SJSA1 (cell line): ENCODE measurements at regions not wholly inside any gene's neighbourhood (a gene's known extent, or its start where the extent isn't known, plus 50 kb on each side); places are given as distances from the start of the nearest gene placed in this dataset.
"Not testable (repeated sequence)": the region's sequence is repeated elsewhere in the genome, so short reads cannot be mapped to it uniquely, and the experiment has no call there.

ENCODE experiments used
- DNase-seq, 2 experiments: peaks; one replicate each; pipeline ENCODE4 v3.0.0-alpha.2; 2015 to 2020; ENCODE audit warnings: low spot score in 2 of 2, low read depth in 1 of 2
- H3K27ac ChIP-seq: fragments of 250-450 bp; sonication (Bioruptor Pico); 2 replicates; pipeline ENCODE4 v1.5.1; 2020; ENCODE audit warnings: mild to moderate bottlenecking, moderate library complexity
- H3K27me3 ChIP-seq: fragments of 250-450 bp; sonication (Bioruptor Pico); replicated peaks from 2 replicates; pipeline ENCODE4 v1.5.1; 2020; ENCODE audit warnings: mild to moderate bottlenecking, moderate library complexity
- H3K36me3 ChIP-seq: fragments of 250-450 bp; sonication (Bioruptor Pico); 2 replicates; pipeline ENCODE4 v1.5.1; 2020; ENCODE audit warnings: mild to moderate bottlenecking
- H3K4me1 ChIP-seq: fragments of 250-450 bp; sonication (Bioruptor Pico); replicated peaks from 2 replicates; pipeline ENCODE4 v1.6.1; 2021; ENCODE audit warnings: mild to moderate bottlenecking
- H3K4me3 ChIP-seq: fragments of 250-450 bp; sonication (Bioruptor Pico); 2 replicates; pipeline ENCODE4 v1.5.1; 2020; ENCODE audit warnings: mild to moderate bottlenecking
- H3K9me3 ChIP-seq: fragments of 250-450 bp; sonication (Bioruptor Pico); replicated peaks from 2 replicates; pipeline ENCODE4 v1.5.1; 2020; ENCODE audit warnings: mild to moderate bottlenecking

DNA sequence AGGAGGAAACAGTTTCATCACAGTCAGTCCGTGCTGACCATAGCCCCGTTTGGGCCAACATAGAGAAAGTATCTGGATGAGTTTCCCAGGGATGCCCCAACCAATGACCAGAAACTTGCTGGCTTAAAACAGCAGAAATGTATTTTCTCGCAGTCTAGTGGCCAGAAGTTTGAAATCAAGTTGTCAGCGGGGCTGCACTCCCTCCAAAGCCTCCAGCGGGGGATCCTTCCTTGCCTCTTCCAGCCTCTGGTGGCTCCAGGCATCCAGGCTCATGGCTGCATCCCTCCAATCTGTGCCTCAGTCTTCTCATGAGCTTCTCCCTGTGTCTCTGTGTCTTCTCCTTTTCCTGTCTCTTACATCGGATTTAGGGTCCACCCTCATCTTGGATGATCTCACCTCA, 89.6 kb upstream of the CTBP2 start:
- Histone ChIP-seq H3K27ac (no peak overlapping the region), H3K36me3 (no peaks in the 10 kb centered on the region), H3K4me1 (peaks cover 5% of the 10 kb centered on the region), H3K9me3 (0 out of 2 replicates have a peak, but pooled peaks cover 3% of the 10 kb centered on the region), H3K27me3 (no peaks in the 10 kb centered on the region; the same call in 1 of the 2 replicates), H3K4me3 (no peak overlapping the region)
- no peak for DNase-seq

GRCh38 chr10:125248489-125248888, 88.1 kb upstream of the CTBP2 start:
- Histone ChIP-seq H3K27me3 (no peaks in the 10 kb centered on the region; the same call in 1 of the 2 replicates), H3K27ac (no peak overlapping the region), H3K9me3 (0 out of 2 replicates have a peak, but pooled peaks cover under 1% of the 10 kb centered on the region), H3K4me3 (no peak overlapping the region), H3K36me3 (no peaks in the 10 kb centered on the region), H3K4me1 (peaks cover 5% of the 10 kb centered on the region)
- no peak for DNase-seq

- no peak for DNase-seq
- H3K4me1 ChIP-seq, result no peaks in the 10 kb centered on the region; the same call in 1 of the 2 replicates
- no peak overlapping the region for H3K4me3 ChIP-seq
- H3K27me3 ChIP-seq, result no peaks in the 10 kb centered on the region; the same call in none of the 2 replicates
- H3K9me3 ChIP-seq, result no peaks in the 10 kb centered on the region
- no peaks in the 10 kb centered on the region for H3K36me3 ChIP-seq
- H3K27ac ChIP-seq, result no peak overlapping the region
Measured at GRCh38 chr10:125247576-125247975, 87.2 kb upstream of the CTBP2 start.

DNA sequence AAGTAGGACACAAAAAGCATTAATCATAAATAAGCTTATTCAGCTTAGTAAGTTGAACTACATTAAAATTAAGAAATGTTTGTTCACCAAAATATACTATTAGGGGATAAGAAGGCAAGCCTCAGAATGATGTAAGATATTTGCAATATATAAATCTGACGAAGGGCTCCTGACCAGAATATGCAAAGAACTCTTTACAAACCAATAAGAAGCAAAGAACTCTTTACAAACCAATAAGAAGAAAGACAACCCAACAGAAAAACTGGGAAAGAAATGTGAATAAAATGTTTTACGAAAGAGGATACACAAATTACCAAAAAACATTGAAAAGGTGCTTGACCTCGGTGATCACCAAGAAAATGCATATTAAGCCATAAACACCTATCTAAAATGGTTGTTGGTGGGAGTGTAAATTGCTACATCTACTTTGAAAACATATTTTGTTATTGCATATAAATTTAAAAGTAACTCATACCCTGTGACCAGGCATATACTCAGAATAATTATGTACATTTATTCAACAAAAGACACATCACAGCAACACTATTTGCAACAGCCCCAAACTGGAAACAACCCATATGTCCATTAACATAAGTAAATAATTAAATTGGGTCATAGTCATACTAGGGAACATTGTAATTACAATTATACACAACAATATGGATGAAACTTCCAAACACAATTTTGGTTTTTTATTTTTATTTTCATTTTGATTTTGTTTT, 83.3 kb upstream of the CTBP2 start:
- H3K36me3 ChIP-seq, result no peaks in the 10 kb centered on the region
- DNase-seq, result no peak
- H3K4me3 ChIP-seq, result no peak overlapping the region
- no peaks in the 10 kb centered on the region; the same call in none of the 2 replicates for H3K27me3 ChIP-seq
- H3K4me1 ChIP-seq, result no peaks in the 10 kb centered on the region
- peaks cover under 1% of the 10 kb centered on the region; the same call in 1 of the 2 replicates for H3K9me3 ChIP-seq
- H3K27ac ChIP-seq, result no peak overlapping the region

GRCh38 chr10:125238682-125239081, 78.3 kb upstream of the CTBP2 start:
- no peaks in the 10 kb centered on the region; the same call in 1 of the 2 replicates for H3K27me3 ChIP-seq
- H3K4me1 ChIP-seq, result no peaks in the 10 kb centered on the region
- H3K27ac ChIP-seq, result no peak overlapping the region
- H3K9me3 ChIP-seq, result peaks cover 7% of the 10 kb centered on the region
- no peak for DNase-seq
- H3K36me3 ChIP-seq, result no peaks in the 10 kb centered on the region
- no peak overlapping the region for H3K4me3 ChIP-seq

GRCh38 chr10:125236091-125236490, 75.7 kb upstream of the CTBP2 start:
- Histone ChIP-seq H3K4me1 (peaks cover 24% of the 10 kb centered on the region), H3K4me3 (no peak overlapping the region), H3K27me3 (no peaks in the 10 kb centered on the region), H3K27ac (no peak overlapping the region), H3K36me3 (no peaks in the 10 kb centered on the region), H3K9me3 (peaks cover 7% of the 10 kb centered on the region)
- DNase-seq, result no peak

- Histone ChIP-seq H3K27me3 (no peaks in the 10 kb centered on the region), H3K27ac (no peak overlapping the region), H3K4me1 (peaks cover 30% of the 10 kb centered on the region)
Measured at GRCh38 chr10:125235093-125236069, 75.0 kb upstream of the CTBP2 start.

DNA sequence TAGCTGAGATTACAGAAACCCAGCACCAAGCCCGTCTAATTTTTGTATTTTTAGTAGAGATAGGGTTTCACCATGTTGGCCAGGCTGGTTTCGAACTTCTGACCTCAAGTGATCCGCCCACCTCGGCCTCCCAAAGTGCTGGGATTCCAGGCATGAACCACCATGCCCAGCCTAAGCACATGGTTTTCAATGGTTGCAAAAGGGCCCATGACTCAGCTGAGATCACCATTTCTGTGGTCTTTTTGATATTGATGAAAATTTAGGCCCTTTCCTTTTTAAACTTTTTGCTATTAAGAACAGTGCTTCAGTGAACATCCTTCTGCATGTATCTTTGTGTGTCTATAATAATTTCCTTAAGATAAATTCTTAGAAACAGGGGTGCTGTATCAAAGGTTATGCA, 74.2 kb upstream of the CTBP2 start:
- H3K9me3 ChIP-seq, DNase-seq, H3K36me3 ChIP-seq, H3K4me3 ChIP-seq, H3K27me3 ChIP-seq, H3K27ac ChIP-seq: not testable (repeated sequence)
- H3K4me1 ChIP-seq, result peaks cover 33% of the 10 kb centered on the region

More at GRCh38 chr10:125235093-125236069, 75.0 kb upstream of the CTBP2 start:
- Histone ChIP-seq H3K9me3 (peaks cover 7% of the 10 kb centered on the region), H3K4me3 (no peak overlapping the region), H3K36me3 (no peaks in the 10 kb centered on the region)
- no peak for DNase-seq

- Histone ChIP-seq H3K27me3 (no peaks in the 10 kb centered on the region), H3K36me3 (no peaks in the 10 kb centered on the region), H3K9me3 (peaks cover 6% of the 10 kb centered on the region), H3K4me3 (no peak overlapping the region), H3K4me1 (peaks cover 33% of the 10 kb centered on the region), H3K27ac (no peak overlapping the region)
- no peak for DNase-seq
Measured at GRCh38 chr10:125233726-125234125, 73.4 kb upstream of the CTBP2 start.

GRCh38 chr10:125232841-125233240, 72.5 kb upstream of the CTBP2 start:
- Histone ChIP-seq H3K27me3 (no peaks in the 10 kb centered on the region), H3K9me3 (no peaks in the 10 kb centered on the region), H3K4me3 (no peak overlapping the region), H3K36me3 (no peaks in the 10 kb centered on the region), H3K27ac (peak overlapping the region; percentile 82), H3K4me1 (peaks cover 33% of the 10 kb centered on the region)
- peak in 1 of 2 experiments; percentile 55 for DNase-seq

GRCh38 chr10:125231813-125232475, 71.6 kb upstream of the CTBP2 start:
- H3K27me3 ChIP-seq, result no peaks in the 10 kb centered on the region
- H3K27ac ChIP-seq, result peak overlapping the region; percentile 82
- no peaks in the 10 kb centered on the region for H3K9me3 ChIP-seq
- H3K4me1 ChIP-seq, result peaks cover 33% of the 10 kb centered on the region
- H3K4me3 ChIP-seq, result no peak overlapping the region
- DNase-seq, result no peak
- H3K36me3 ChIP-seq, result no peaks in the 10 kb centered on the region

DNA sequence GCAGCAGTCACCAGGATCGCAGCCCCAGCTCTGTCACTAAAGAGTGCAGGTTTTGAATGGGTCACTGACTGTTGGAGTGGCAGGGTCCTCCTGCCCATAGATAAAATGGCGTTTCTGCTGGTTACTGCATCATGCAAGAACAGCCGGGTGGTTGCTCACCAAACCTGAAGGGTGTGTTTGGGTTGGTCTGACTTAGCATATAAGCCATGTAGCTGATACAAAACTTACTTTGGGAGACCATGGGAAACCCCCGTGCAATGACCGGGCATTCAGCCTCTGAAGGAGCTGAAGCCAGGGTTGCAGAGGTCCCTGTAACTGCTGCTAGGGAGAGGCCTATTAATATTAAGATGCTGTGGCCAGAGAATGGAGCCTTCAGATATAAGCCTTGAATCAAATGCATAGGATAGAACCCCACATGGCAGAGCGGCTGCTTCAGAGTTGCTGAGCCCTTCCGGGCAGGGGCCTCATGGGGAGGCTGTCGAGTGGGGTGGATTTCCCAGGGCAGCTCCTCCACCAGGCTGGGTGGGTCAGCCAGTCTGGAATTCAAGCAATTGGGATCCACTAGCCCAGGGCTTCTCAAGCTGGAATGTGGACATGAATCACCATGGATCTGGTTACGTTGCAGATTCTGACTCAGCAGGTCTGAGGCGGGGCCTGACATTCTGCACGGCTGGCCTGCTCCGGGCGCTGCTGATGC, 70.9 kb upstream of the CTBP2 start:
- no peaks in the 10 kb centered on the region for H3K9me3 ChIP-seq
- no peaks in the 10 kb centered on the region for H3K27me3 ChIP-seq
- no peak overlapping the region for H3K4me3 ChIP-seq
- no peaks in the 10 kb centered on the region for H3K36me3 ChIP-seq
- peaks cover 33% of the 10 kb centered on the region for H3K4me1 ChIP-seq
- peak overlapping the region; percentile 82 for H3K27ac ChIP-seq
- DNase-seq, result peak; percentile 91 to 96

DNA sequence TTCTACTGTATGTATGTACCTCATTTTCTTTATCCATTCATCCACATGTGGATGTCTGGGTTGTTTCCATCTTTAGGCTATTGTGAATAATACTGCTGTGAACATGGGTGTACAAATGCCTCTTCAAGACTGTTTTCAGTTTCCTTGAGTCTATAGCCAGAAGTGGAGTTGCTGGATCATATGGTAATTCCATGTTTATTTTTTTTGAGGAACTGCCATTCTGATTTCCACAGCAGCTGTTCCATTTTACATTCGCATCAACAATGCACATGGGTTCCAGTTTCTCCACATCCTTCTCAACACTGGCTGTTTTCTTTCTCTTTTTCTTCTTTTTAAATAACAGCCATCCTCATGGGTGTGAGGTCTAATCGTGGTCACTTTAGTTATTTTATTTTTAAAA, 69.9 kb upstream of the CTBP2 start:
- Histone ChIP-seq H3K4me1 (peaks cover 33% of the 10 kb centered on the region), H3K27ac (0 out of 2 replicates have a peak overlapping the region, but pooled peaks have one; percentile 82), H3K4me3 (no peak overlapping the region), H3K9me3 (no peaks in the 10 kb centered on the region), H3K27me3 (no peaks in the 10 kb centered on the region), H3K36me3 (no peaks in the 10 kb centered on the region)
- DNase-seq, result no peak
